Fibroblast of lung (primary cell): ENCODE measurements at regions not wholly inside any gene's neighbourhood (a gene's known extent, or its start where the extent isn't known, plus 50 kb on each side); places are given as distances from the start of the nearest gene placed in this dataset.

Source experiments
- EZH2 ChIP-seq: IDR thresholded peaks from 2 replicates; pipeline ENCODE4 v1.5.1; 2012; ENCODE audit warnings: low read length, control low read depth, mild to moderate bottlenecking; ENCODE audit errors: missing control alignments
- TF ChIP-seq, protein P1 (sequence below), 2 donors: IDR thresholded peaks in 1 of 2; conservative IDR thresholded peaks in 1 of 2; 1 replicate in 1 of 2; 2 replicates in 1 of 2; pipeline ENCODE4 v1.5.1; 2011 to 2012; ENCODE audit warnings: low read length in 2 of 2, control low read depth in 1 of 2, inconsistent platforms in 1 of 2, low read depth in 1 of 2, mild to moderate bottlenecking in 1 of 2

DNA sequence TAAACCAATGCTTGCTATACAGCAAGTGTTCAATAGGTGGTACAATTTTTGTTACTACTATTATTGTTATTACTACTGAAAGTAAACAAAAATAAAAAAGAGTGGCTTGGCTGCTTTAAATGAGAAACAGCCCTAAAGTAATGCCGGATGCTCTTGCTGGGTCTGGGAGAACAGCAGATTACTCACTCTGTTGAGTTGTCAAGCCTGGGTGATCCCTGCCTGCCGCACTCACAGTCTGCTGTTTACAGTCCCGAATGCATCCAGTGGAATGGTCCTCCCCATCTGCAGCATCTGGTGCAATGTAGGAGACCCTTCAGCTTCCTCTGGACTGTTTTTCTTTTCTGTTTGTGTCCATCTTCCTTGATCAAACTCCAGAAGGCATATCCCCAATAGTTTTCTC is 102.7 kb upstream of the IVNS1ABP start:
- TF ChIP-seq, protein P1, sequence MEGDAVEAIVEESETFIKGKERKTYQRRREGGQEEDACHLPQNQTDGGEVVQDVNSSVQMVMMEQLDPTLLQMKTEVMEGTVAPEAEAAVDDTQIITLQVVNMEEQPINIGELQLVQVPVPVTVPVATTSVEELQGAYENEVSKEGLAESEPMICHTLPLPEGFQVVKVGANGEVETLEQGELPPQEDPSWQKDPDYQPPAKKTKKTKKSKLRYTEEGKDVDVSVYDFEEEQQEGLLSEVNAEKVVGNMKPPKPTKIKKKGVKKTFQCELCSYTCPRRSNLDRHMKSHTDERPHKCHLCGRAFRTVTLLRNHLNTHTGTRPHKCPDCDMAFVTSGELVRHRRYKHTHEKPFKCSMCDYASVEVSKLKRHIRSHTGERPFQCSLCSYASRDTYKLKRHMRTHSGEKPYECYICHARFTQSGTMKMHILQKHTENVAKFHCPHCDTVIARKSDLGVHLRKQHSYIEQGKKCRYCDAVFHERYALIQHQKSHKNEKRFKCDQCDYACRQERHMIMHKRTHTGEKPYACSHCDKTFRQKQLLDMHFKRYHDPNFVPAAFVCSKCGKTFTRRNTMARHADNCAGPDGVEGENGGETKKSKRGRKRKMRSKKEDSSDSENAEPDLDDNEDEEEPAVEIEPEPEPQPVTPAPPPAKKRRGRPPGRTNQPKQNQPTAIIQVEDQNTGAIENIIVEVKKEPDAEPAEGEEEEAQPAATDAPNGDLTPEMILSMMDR (conservative IDR thresholded peaks at IDR 0.05 in 1 of 2, IDR thresholded peaks at IDR 0.05 in 1 of 2; ENCODE audit: low read depth in 1 of 2, low read length in 2 of 2) = no peak
- TF ChIP-seq EZH2 = no peak
